ENCODE measurements at regions not wholly inside any gene's neighbourhood (a gene's known extent, or its start where the extent isn't known, plus 50 kb on each side); places are given as distances from the start of the nearest gene placed in this dataset.

GRCh38 chr4:24071612-24072372, 181.9 kb upstream of the PPARGC1A start:
- intact Hi-C loops (cut with micrococcal nuclease), result no loop called here
- Mint-ChIP-seq H3K9me3 (peaks cover 7 to 13% of the 10 kb centered on the region in 2 donors), H3K27me3 (ENCODE audit: low read depth in 2 of 2) (no peaks in the 10 kb centered on the region), H3K4me3 (no peak overlapping the region), H3K27ac (no peak overlapping the region), H3K36me3 (no peaks in the 10 kb centered on the region), H3K4me1 (no peaks in the 10 kb centered on the region)
- Histone ChIP-seq H3K36me3 (ENCODE audit: control insufficient read depth, insufficient read depth, low read length) (no peaks in the 10 kb centered on the region), H3K27ac (ENCODE audit: low read length) (no peak overlapping the region), H3K4me1 (ENCODE audit: control insufficient read depth, insufficient read depth, low read length) (no peaks in the 10 kb centered on the region), H3K9me3 (ENCODE audit: control insufficient read depth, insufficient read depth, low read length) (no peaks in the 10 kb centered on the region), H3K27me3 (ENCODE audit: control insufficient read depth, insufficient read depth, low read length) (no peaks in the 10 kb centered on the region), H3K4me3 (ENCODE audit: low read length) (no peak overlapping the region)
- WGBS (ENCODE audit: insufficient coverage), result 83% methylated on average over 2 of the region's 2 CpGs
- DNase-seq (no peak), ATAC-seq (no peak)
- TF ChIP-seq, protein P1, sequence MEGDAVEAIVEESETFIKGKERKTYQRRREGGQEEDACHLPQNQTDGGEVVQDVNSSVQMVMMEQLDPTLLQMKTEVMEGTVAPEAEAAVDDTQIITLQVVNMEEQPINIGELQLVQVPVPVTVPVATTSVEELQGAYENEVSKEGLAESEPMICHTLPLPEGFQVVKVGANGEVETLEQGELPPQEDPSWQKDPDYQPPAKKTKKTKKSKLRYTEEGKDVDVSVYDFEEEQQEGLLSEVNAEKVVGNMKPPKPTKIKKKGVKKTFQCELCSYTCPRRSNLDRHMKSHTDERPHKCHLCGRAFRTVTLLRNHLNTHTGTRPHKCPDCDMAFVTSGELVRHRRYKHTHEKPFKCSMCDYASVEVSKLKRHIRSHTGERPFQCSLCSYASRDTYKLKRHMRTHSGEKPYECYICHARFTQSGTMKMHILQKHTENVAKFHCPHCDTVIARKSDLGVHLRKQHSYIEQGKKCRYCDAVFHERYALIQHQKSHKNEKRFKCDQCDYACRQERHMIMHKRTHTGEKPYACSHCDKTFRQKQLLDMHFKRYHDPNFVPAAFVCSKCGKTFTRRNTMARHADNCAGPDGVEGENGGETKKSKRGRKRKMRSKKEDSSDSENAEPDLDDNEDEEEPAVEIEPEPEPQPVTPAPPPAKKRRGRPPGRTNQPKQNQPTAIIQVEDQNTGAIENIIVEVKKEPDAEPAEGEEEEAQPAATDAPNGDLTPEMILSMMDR (IDR thresholded peaks at IDR 0.05), result no peak

GRCh38 chr4:24070117-24070516, 180.3 kb upstream of the PPARGC1A start:
- no peaks in the 10 kb centered on the region for H3K4me1 ChIP-seq (ENCODE audit: control insufficient read depth, insufficient read depth, low read length)
- H3K4me1 Mint-ChIP-seq, result no peaks in the 10 kb centered on the region
- 73% methylated on average over 2 of the region's 2 CpGs for WGBS (ENCODE audit: insufficient coverage)
- intact Hi-C loops (cut with micrococcal nuclease), result no loop called here
- TF ChIP-seq, protein P1 (IDR thresholded peaks at IDR 0.05), result no peak
- H3K36me3 ChIP-seq (ENCODE audit: control insufficient read depth, insufficient read depth, low read length), result no peaks in the 10 kb centered on the region
- H3K27me3 Mint-ChIP-seq (ENCODE audit: low read depth in 2 of 2), result no peaks in the 10 kb centered on the region
- ATAC-seq, result no peak
- no peak overlapping the region for H3K27ac ChIP-seq (ENCODE audit: low read length)
- H3K4me3 Mint-ChIP-seq, result no peak overlapping the region
- H3K4me3 ChIP-seq (ENCODE audit: low read length), result no peak overlapping the region
- no peaks in the 10 kb centered on the region for H3K27me3 ChIP-seq (ENCODE audit: control insufficient read depth, insufficient read depth, low read length)
- no peak for DNase-seq
- H3K9me3 Mint-ChIP-seq, result peaks cover 2 to 10% of the 10 kb centered on the region in 2 donors
- H3K9me3 ChIP-seq (ENCODE audit: control insufficient read depth, insufficient read depth, low read length), result no peaks in the 10 kb centered on the region
- H3K27ac Mint-ChIP-seq, result no peak overlapping the region
- no peaks in the 10 kb centered on the region for H3K36me3 Mint-ChIP-seq

- no peaks in the 10 kb centered on the region for H3K4me1 Mint-ChIP-seq
- ATAC-seq, result no peak
- TF ChIP-seq, protein P1 (IDR thresholded peaks at IDR 0.05), result no peak
- intact Hi-C loops (cut with micrococcal nuclease), result no loop called here
- Histone ChIP-seq H3K4me3 (ENCODE audit: low read length) (no peak overlapping the region), H3K9me3 (ENCODE audit: control insufficient read depth, insufficient read depth, low read length) (no peaks in the 10 kb centered on the region), H3K27ac (ENCODE audit: low read length) (no peak overlapping the region), H3K36me3 (ENCODE audit: control insufficient read depth, insufficient read depth, low read length) (no peaks in the 10 kb centered on the region), H3K27me3 (ENCODE audit: control insufficient read depth, insufficient read depth, low read length) (no peaks in the 10 kb centered on the region), H3K4me1 (ENCODE audit: control insufficient read depth, insufficient read depth, low read length) (no peaks in the 10 kb centered on the region)
- H3K27me3 Mint-ChIP-seq (ENCODE audit: low read depth in 2 of 2), result peaks cover 0 to 2% of the 10 kb centered on the region in 2 donors
- H3K27ac Mint-ChIP-seq, result no peak overlapping the region
- H3K9me3 Mint-ChIP-seq, result peaks cover 6 to 8% of the 10 kb centered on the region in 2 donors
- no peak for DNase-seq
- no peak overlapping the region for H3K4me3 Mint-ChIP-seq
- 78% methylated on average over 13 of the region's 13 CpGs for WGBS (ENCODE audit: insufficient coverage)
- no peaks in the 10 kb centered on the region for H3K36me3 Mint-ChIP-seq
Measured at GRCh38 chr4:24067367-24068193, 177.7 kb upstream of the PPARGC1A start.
